Fibroblast of lung (primary cell): ENCODE measurements at regions not wholly inside any gene's neighbourhood (a gene's known extent, or its start where the extent isn't known, plus 50 kb on each side); places are given as distances from the start of the nearest gene placed in this dataset.

Experiments
- EZH2 ChIP-seq: IDR thresholded peaks from 2 replicates; pipeline ENCODE4 v1.5.1; 2012; ENCODE audit warnings: low read length, control low read depth, mild to moderate bottlenecking; ENCODE audit errors: missing control alignments
- TF ChIP-seq, protein P1 (sequence below), 2 donors: IDR thresholded peaks in 1 of 2; conservative IDR thresholded peaks in 1 of 2; 1 replicate in 1 of 2; 2 replicates in 1 of 2; pipeline ENCODE4 v1.5.1; 2011 to 2012; ENCODE audit warnings: low read length in 2 of 2, control low read depth in 1 of 2, inconsistent platforms in 1 of 2, low read depth in 1 of 2, mild to moderate bottlenecking in 1 of 2

DNA sequence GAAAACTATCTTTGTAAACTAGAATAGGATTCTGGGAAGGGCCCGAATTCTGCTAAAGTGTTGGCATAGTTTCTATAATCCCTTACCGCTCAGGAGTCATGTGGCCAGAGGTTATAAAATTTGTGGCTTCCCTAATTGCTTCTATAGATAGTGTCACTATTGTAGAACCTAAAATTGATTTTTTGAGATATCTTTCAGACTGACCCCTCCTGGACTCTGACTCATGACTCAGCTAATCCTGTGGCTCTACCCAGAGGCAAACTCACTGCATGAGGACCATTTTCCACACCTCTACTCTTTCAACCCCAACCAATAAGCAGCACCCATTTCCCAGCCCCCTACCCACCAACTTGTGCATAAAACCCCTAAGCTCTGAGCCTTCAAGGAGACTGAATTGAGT is 61.8 kb upstream of the PRSS23 start:
- TF ChIP-seq, protein P1, sequence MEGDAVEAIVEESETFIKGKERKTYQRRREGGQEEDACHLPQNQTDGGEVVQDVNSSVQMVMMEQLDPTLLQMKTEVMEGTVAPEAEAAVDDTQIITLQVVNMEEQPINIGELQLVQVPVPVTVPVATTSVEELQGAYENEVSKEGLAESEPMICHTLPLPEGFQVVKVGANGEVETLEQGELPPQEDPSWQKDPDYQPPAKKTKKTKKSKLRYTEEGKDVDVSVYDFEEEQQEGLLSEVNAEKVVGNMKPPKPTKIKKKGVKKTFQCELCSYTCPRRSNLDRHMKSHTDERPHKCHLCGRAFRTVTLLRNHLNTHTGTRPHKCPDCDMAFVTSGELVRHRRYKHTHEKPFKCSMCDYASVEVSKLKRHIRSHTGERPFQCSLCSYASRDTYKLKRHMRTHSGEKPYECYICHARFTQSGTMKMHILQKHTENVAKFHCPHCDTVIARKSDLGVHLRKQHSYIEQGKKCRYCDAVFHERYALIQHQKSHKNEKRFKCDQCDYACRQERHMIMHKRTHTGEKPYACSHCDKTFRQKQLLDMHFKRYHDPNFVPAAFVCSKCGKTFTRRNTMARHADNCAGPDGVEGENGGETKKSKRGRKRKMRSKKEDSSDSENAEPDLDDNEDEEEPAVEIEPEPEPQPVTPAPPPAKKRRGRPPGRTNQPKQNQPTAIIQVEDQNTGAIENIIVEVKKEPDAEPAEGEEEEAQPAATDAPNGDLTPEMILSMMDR (conservative IDR thresholded peaks at IDR 0.05 in 1 of 2, IDR thresholded peaks at IDR 0.05 in 1 of 2; ENCODE audit: low read depth in 1 of 2, low read length in 2 of 2): no peak
- TF ChIP-seq EZH2: no peak
